Suprapubic skin (tissue), 4 donors: ENCODE measurements at regions not wholly inside any gene's neighbourhood (a gene's known extent, or its start where the extent isn't known, plus 50 kb on each side); places are given as distances from the start of the nearest gene placed in this dataset.

ENCODE experiments used
- EP300 ChIP-seq: sonication (generic); formaldehyde crosslinking; IDR thresholded peaks from one replicate; pipeline ENCODE4 v1.6.1; 2017; ENCODE audit warnings: antibody characterized with exemption
- POLR2A ChIP-seq, 2 donors: fragments of 450-650 bp; IDR thresholded peaks; one replicate each; pipeline ENCODE4 v1.6.1; 2017; ENCODE audit warnings: antibody characterized with exemption in 2 of 2, mild to moderate bottlenecking in 2 of 2, moderate library complexity in 2 of 2
- POLR2AphosphoS5 ChIP-seq, 3 donors: sonication (generic); formaldehyde crosslinking; IDR thresholded peaks; one replicate each; pipeline ENCODE4 v1.6.1; 2017; ENCODE audit warnings: antibody characterized with exemption in 3 of 3
- TF ChIP-seq, protein P1 (sequence below), 2 donors: fragments of 200-600 bp in 1 of 2; fragments of 450-650 bp in 1 of 2; sonication (generic) in 1 of 2; IDR thresholded peaks; one replicate each; pipeline ENCODE4 v1.5.1; 2016 to 2019; ENCODE audit warnings: antibody characterized with exemption in 2 of 2, mild to moderate bottlenecking in 1 of 2, moderate library complexity in 1 of 2

- TF ChIP-seq, protein P1, sequence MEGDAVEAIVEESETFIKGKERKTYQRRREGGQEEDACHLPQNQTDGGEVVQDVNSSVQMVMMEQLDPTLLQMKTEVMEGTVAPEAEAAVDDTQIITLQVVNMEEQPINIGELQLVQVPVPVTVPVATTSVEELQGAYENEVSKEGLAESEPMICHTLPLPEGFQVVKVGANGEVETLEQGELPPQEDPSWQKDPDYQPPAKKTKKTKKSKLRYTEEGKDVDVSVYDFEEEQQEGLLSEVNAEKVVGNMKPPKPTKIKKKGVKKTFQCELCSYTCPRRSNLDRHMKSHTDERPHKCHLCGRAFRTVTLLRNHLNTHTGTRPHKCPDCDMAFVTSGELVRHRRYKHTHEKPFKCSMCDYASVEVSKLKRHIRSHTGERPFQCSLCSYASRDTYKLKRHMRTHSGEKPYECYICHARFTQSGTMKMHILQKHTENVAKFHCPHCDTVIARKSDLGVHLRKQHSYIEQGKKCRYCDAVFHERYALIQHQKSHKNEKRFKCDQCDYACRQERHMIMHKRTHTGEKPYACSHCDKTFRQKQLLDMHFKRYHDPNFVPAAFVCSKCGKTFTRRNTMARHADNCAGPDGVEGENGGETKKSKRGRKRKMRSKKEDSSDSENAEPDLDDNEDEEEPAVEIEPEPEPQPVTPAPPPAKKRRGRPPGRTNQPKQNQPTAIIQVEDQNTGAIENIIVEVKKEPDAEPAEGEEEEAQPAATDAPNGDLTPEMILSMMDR (IDR thresholded peaks at IDR 0.05): no peak
- TF ChIP-seq POLR2A (IDR thresholded peaks at IDR 0.05): no peak
- TF ChIP-seq EP300: no peak
- TF ChIP-seq POLR2AphosphoS5 (IDR thresholded peaks at IDR 0.05): no peak
Measured at GRCh38 chr11:112511271-112511670, 250.6 kb upstream of the PLET1 start.
